H9 (cell line): ENCODE measurements at regions not wholly inside any gene's neighbourhood (a gene's known extent, or its start where the extent isn't known, plus 50 kb on each side); places are given as distances from the start of the nearest gene placed in this dataset.

ENCODE experiments used
- DNase-seq: peaks from one replicate; pipeline ENCODE4 v3.0.0-alpha.2; 2017
- H2AFZ ChIP-seq: one replicate; pipeline ENCODE4 v1.6.1; 2013; ENCODE audit warnings: mild to moderate bottlenecking, low read length, control low read depth, moderate library complexity
- H2AK5ac ChIP-seq: 2 replicates; pipeline ENCODE4 v1.6.1; 2013; ENCODE audit warnings: low read length, control low read depth, mixed read lengths; ENCODE audit not compliant: insufficient read length
- H2BK120ac ChIP-seq: one replicate; pipeline ENCODE4 v1.6.1; 2013; ENCODE audit warnings: low read depth, mild to moderate bottlenecking, low read length, control low read depth, inconsistent platforms; ENCODE audit not compliant: poor library complexity, severe bottlenecking
- H2BK12ac ChIP-seq: 2 replicates; pipeline ENCODE4 v1.6.1; 2013; ENCODE audit warnings: low read length, control low read depth, mixed read lengths, low read depth; ENCODE audit not compliant: insufficient read length
- H2BK15ac ChIP-seq: 2 replicates; pipeline ENCODE4 v1.6.1; 2013; ENCODE audit warnings: low read depth, low read length, control low read depth
- H2BK20ac ChIP-seq: one replicate; pipeline ENCODE4 v1.6.1; 2013; ENCODE audit warnings: low read depth, mild to moderate bottlenecking, low read length, control low read depth, inconsistent platforms; ENCODE audit not compliant: poor library complexity, severe bottlenecking
- H2BK5ac ChIP-seq: 2 replicates; pipeline ENCODE4 v1.6.1; 2013; ENCODE audit warnings: low read length, control low read depth, mixed read lengths; ENCODE audit not compliant: insufficient read length
- H3K14ac ChIP-seq: 2 replicates; pipeline ENCODE4 v1.6.1; 2013; ENCODE audit warnings: low read length, control low read depth; ENCODE audit not compliant: insufficient read depth
- H3K18ac ChIP-seq: 2 replicates; pipeline ENCODE4 v1.6.1; 2013; ENCODE audit warnings: low read depth, mild to moderate bottlenecking, mixed read lengths, low read length, control low read depth; ENCODE audit not compliant: insufficient read length
- H3K23ac ChIP-seq: 2 replicates; pipeline ENCODE4 v1.6.1; 2013; ENCODE audit warnings: low read length, control low read depth, mixed read lengths, low read depth; ENCODE audit not compliant: insufficient read length
- H3K23me2 ChIP-seq: 2 replicates; pipeline ENCODE4 v1.6.1; 2013; ENCODE audit warnings: low read depth, mild to moderate bottlenecking, mixed read lengths, low read length, control low read depth; ENCODE audit not compliant: insufficient read length, poor library complexity, severe bottlenecking
- H3K27ac ChIP-seq: 2 replicates; pipeline ENCODE4 v1.5.1; 2013; ENCODE audit warnings: low read length, control low read depth, mixed read lengths, low read depth; ENCODE audit not compliant: insufficient read length
- H3K27me3 ChIP-seq: 2 replicates; pipeline ENCODE4 v1.6.1; 2013; ENCODE audit warnings: low read length, control low read depth, inconsistent platforms; ENCODE audit not compliant: insufficient read depth
- H3K4ac ChIP-seq: 2 replicates; pipeline ENCODE4 v1.6.1; 2013; ENCODE audit warnings: low read depth, mild to moderate bottlenecking, control low read depth, inconsistent platforms, low read length, moderate library complexity
- H3K4me1 ChIP-seq: 2 replicates; pipeline ENCODE4 v1.6.1; 2013; ENCODE audit warnings: low read length, control low read depth, inconsistent platforms; ENCODE audit not compliant: insufficient read depth
- H3K4me2 ChIP-seq: 2 replicates; pipeline ENCODE4 v1.6.1; 2013; ENCODE audit warnings: low read length, control low read depth, mixed read lengths; ENCODE audit not compliant: insufficient read length, insufficient read depth
- H3K56ac ChIP-seq: 2 replicates; pipeline ENCODE4 v1.6.1; 2013; ENCODE audit warnings: low read depth, mild to moderate bottlenecking, mixed read lengths, low read length, control low read depth; ENCODE audit not compliant: insufficient read length
- H3K79me1 ChIP-seq: 2 replicates; pipeline ENCODE4 v1.6.1; 2013; ENCODE audit warnings: low read depth, mild to moderate bottlenecking, moderate library complexity, low read length, control low read depth, inconsistent platforms; ENCODE audit not compliant: insufficient read depth, poor library complexity, severe bottlenecking
- H3K79me2 ChIP-seq: 2 replicates; pipeline ENCODE4 v1.6.1; 2013; ENCODE audit warnings: low read length, control low read depth, inconsistent platforms; ENCODE audit not compliant: insufficient read depth
- H3K9ac ChIP-seq: 2 replicates; pipeline ENCODE4 v1.6.1; 2013; ENCODE audit warnings: low read length, control low read depth, mixed read lengths; ENCODE audit not compliant: insufficient read length; ENCODE audit errors: extremely low read depth
- H3K9me3 ChIP-seq: one replicate; pipeline ENCODE4 v1.6.1; 2013; ENCODE audit warnings: low read depth, low read length, inconsistent platforms; ENCODE audit not compliant: control insufficient read depth
- H3T11ph ChIP-seq: one replicate; pipeline ENCODE4 v1.6.1; 2013; ENCODE audit warnings: mild to moderate bottlenecking, low read length, control low read depth, inconsistent platforms
- H4K20me1 ChIP-seq: one replicate; pipeline ENCODE4 v1.6.1; 2013; ENCODE audit not compliant: control insufficient read depth, insufficient read length, insufficient read depth
- H4K5ac ChIP-seq: 2 replicates; pipeline ENCODE4 v1.6.1; 2013; ENCODE audit warnings: low read depth, mild to moderate bottlenecking, mixed read lengths, low read length, control low read depth; ENCODE audit not compliant: insufficient read length
- H4K8ac ChIP-seq: replicated peaks from 2 replicates; pipeline ENCODE4 v1.6.1; 2013; ENCODE audit warnings: low read length, control low read depth, mixed read lengths, low read depth; ENCODE audit not compliant: insufficient read length
- H4K91ac ChIP-seq: 2 replicates; pipeline ENCODE4 v1.6.1; 2013; ENCODE audit warnings: low read depth, mild to moderate bottlenecking, moderate library complexity, mixed read lengths, low read length, control low read depth; ENCODE audit not compliant: insufficient read length
- H3K27ac Mint-ChIP-seq, 3 experiments: 2 replicates in 2 of 3; 3 replicates in 1 of 3; pipeline ENCODE4 v1.8.0; 2020 to 2021; ENCODE audit warnings: mixed read lengths in 3 of 3, mild to moderate bottlenecking in 1 of 3, moderate library complexity in 1 of 3
- H3K27me3 Mint-ChIP-seq: 2 replicates; pipeline ENCODE4 v1.8.0; 2021; ENCODE audit warnings: low read depth, mild to moderate bottlenecking, moderate library complexity, mixed read lengths
- H3K36me3 Mint-ChIP-seq, 3 experiments: 2 replicates in 2 of 3; 3 replicates in 1 of 3; pipeline ENCODE4 v1.8.0; 2020 to 2021; ENCODE audit warnings: low read depth in 3 of 3, mixed read lengths in 3 of 3; ENCODE audit not compliant: insufficient read depth in 1 of 3
- H3K4me1 Mint-ChIP-seq, 2 experiments: 2 replicates each; pipeline ENCODE4 v1.8.0; 2020; ENCODE audit warnings: mixed read lengths in 2 of 2
- H3K4me3 Mint-ChIP-seq, 2 experiments: 2 replicates in 1 of 2; 3 replicates in 1 of 2; pipeline ENCODE4 v1.8.0; 2020 to 2021; ENCODE audit warnings: mild to moderate bottlenecking in 2 of 2, mixed read lengths in 2 of 2, moderate library complexity in 1 of 2
- H3K9me3 Mint-ChIP-seq, 2 experiments: 2 replicates in 1 of 2; 3 replicates in 1 of 2; pipeline ENCODE4 v1.8.0; 2020; ENCODE audit warnings: mild to moderate bottlenecking in 2 of 2, mixed read lengths in 2 of 2, moderate library complexity in 1 of 2
- WGBS: extraction: QIAGEN DNeasy Blood & Tissue Kit; methylation state at CpG from one replicate; pipeline ENCODE4 v1.1.7; 2013; ENCODE audit warnings: missing lambda C conversion rate, low lambda C conversion rate, mixed read lengths; ENCODE audit not compliant: insufficient read length; ENCODE audit errors: extremely low coverage; 5-methylcytosine and 5-hydroxymethylcytosine counted together
- TF ChIP-seq, protein P1 (sequence below): fragments of 200-600 bp; sonication (generic); conservative IDR thresholded peaks from 3 replicates; pipeline ENCODE4 v1.8.0; 2021; ENCODE audit warnings: antibody characterized with exemption, mild to moderate bottlenecking

DNA sequence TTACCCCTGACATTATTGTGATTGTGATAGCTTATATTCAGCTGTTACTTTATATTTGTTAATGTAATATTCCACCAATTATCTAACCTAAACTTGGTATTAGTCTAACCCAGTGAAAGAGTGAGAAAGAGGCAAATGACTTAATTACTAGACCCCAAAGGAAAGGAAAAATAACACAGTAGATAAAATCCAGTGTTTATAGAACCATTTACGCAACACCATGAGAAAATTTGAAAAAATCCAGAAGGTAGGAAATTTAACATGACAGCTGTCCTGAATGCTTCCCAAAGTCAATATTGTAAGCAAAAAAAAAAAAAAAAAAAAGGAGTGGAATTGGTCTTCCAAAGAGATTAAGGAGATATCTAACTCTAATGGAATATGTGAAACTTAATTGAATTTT, 741.5 kb upstream of the GHITM start:
- Histone ChIP-seq H3K4me1 (no peaks in the 10 kb centered on the region), H3K27me3 (no peaks in the 10 kb centered on the region), H3K14ac (no peak overlapping the region), H2BK20ac (no peak overlapping the region), H4K91ac (no peak overlapping the region), H3K79me2 (no peaks in the 10 kb centered on the region), H3T11ph (no peak overlapping the region), H2BK15ac (no peak overlapping the region), H3K9ac (no peak overlapping the region), H4K20me1 (no peaks in the 10 kb centered on the region), H3K18ac (no peak overlapping the region), H2BK12ac (no peak overlapping the region), H2AFZ (no peak overlapping the region), H3K9me3 (no peaks in the 10 kb centered on the region), H2BK5ac (no peak overlapping the region), H4K5ac (no peak overlapping the region), H3K27ac (no peak overlapping the region), H4K8ac (no peak overlapping the region), H3K4me2 (no peak overlapping the region), H3K4ac (no peak overlapping the region), H3K23me2 (no peaks in the 10 kb centered on the region), H2AK5ac (no peak overlapping the region), H3K79me1 (no peaks in the 10 kb centered on the region), H3K23ac (no peak overlapping the region), H3K56ac (no peak overlapping the region), H2BK120ac (no peak overlapping the region)
- TF ChIP-seq, protein P1, sequence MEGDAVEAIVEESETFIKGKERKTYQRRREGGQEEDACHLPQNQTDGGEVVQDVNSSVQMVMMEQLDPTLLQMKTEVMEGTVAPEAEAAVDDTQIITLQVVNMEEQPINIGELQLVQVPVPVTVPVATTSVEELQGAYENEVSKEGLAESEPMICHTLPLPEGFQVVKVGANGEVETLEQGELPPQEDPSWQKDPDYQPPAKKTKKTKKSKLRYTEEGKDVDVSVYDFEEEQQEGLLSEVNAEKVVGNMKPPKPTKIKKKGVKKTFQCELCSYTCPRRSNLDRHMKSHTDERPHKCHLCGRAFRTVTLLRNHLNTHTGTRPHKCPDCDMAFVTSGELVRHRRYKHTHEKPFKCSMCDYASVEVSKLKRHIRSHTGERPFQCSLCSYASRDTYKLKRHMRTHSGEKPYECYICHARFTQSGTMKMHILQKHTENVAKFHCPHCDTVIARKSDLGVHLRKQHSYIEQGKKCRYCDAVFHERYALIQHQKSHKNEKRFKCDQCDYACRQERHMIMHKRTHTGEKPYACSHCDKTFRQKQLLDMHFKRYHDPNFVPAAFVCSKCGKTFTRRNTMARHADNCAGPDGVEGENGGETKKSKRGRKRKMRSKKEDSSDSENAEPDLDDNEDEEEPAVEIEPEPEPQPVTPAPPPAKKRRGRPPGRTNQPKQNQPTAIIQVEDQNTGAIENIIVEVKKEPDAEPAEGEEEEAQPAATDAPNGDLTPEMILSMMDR: no peak
- no peak overlapping the region for H3K27ac Mint-ChIP-seq
- DNase-seq: no peak
- H3K36me3 Mint-ChIP-seq: no peaks in the 10 kb centered on the region
- no peak overlapping the region for H3K4me3 Mint-ChIP-seq
- H3K9me3 Mint-ChIP-seq: no peaks in the 10 kb centered on the region
- no CpG with 5 or more reads among the region's 1 CpG for WGBS
- H3K4me1 Mint-ChIP-seq: no peaks in the 10 kb centered on the region
- no peaks in the 10 kb centered on the region for H3K27me3 Mint-ChIP-seq
